ENCODE measurements at regions not wholly inside any gene's neighbourhood (a gene's known extent, or its start where the extent isn't known, plus 50 kb on each side); places are given as distances from the start of the nearest gene placed in this dataset.
"Not testable (repeated sequence)": the region's sequence is repeated elsewhere in the genome, so short reads cannot be mapped to it uniquely, and the experiment has no call there.

- no peak overlapping the region for H3K4me3 Mint-ChIP-seq
- no peaks in the 10 kb centered on the region for H3K36me3 Mint-ChIP-seq (ENCODE audit: low read depth)
- H3K27me3 Mint-ChIP-seq (ENCODE audit: low read depth), result peaks cover 60% of the 10 kb centered on the region
- H3K4me1 Mint-ChIP-seq, result peaks cover 5% of the 10 kb centered on the region
- no peak overlapping the region for H3K27ac Mint-ChIP-seq
- no peak for TF ChIP-seq CTCF (IDR thresholded peaks at IDR 0.05; ENCODE audit: unreplicated experiment in 3 of 3)
- H3K9me3 Mint-ChIP-seq, result no peaks in the 10 kb centered on the region
Observed at GRCh38 chr22:22374579-22374978, 130.0 kb downstream of the VPREB1 start.

DNA sequence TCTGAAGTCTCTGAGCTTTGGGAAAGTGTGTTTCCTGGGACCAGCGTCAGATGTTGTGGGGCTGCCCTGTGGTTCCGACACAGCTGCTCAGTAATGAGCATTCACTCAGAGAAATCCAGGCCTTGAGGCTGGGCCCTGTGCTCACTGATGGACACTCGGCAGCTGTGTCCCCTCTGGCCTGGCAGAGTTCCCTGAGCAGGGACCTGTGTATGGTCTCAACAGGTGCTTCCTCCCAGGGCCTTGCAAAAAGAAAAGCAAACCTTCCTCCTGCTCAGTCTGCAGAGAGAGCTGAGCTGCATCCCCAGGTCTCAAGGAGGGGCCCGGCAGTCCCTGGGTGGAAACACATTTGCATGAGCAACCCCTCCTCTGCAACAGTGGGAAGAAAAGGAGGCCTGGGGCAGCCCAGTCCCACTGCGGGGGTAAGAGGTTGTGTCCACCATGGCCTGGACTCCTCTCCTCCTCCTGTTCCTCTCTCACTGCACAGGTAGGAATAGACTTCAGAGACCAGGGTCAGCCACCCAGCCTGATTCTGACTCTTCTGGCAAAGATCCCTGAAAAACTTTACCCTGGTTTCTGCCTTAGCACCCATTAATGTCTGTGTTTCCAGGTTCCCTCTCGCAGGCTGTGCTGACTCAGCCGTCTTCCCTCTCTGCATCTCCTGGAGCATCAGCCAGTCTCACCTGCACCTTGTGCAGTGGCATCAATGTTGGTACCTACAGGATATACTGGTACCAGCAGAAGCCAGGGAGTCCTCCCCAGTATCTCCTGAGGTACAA lies 131.2 kb downstream of the VPREB1 start:
- peaks cover 5% of the 10 kb centered on the region for H3K4me1 Mint-ChIP-seq
- H3K27me3 Mint-ChIP-seq (ENCODE audit: low read depth), result peaks cover 61% of the 10 kb centered on the region
- H3K27ac Mint-ChIP-seq, result no peak overlapping the region
- no peak for TF ChIP-seq CTCF (IDR thresholded peaks at IDR 0.05; ENCODE audit: unreplicated experiment in 3 of 3)
- no peaks in the 10 kb centered on the region for H3K36me3 Mint-ChIP-seq (ENCODE audit: low read depth)
- no peak overlapping the region for H3K4me3 Mint-ChIP-seq
- no peaks in the 10 kb centered on the region for H3K9me3 Mint-ChIP-seq

- no peak for TF ChIP-seq CTCF (IDR thresholded peaks at IDR 0.05; ENCODE audit: unreplicated experiment in 3 of 3)
- H3K9me3 Mint-ChIP-seq, result no peaks in the 10 kb centered on the region
Observed at GRCh38 chr22:22376352-22376706, 131.7 kb downstream of the VPREB1 start.

DNA sequence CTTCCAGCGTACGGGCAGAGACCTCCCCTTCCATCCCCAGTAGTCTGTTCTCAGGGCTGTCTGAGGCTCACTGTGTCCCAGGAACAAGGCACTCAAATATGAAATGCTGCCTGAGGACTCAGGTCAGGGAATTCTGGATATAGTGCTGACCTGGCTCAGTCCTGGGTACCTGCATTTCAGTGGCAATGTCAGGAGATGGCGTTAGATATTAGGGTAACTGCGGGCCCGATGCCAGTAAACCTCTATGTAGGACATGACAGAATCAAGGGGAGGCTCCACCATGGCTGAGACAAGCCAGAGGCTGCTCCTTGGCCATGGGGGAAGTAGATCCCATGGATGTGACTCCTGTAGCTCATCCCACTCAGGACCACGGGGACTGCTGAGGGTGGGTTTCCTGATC lies 131.7 kb downstream of the ZNF280B start:
- H3K9me3 Mint-ChIP-seq, H3K27ac Mint-ChIP-seq: not testable (repeated sequence)

More at GRCh38 chr22:22376352-22376706, 131.7 kb downstream of the VPREB1 start:
- Mint-ChIP-seq H3K4me3 (no peak overlapping the region), H3K4me1 (peaks cover 5% of the 10 kb centered on the region), H3K27me3 (ENCODE audit: low read depth) (peaks cover 58% of the 10 kb centered on the region), H3K36me3 (ENCODE audit: low read depth) (no peaks in the 10 kb centered on the region), H3K27ac (no peak overlapping the region)

GRCh38 chr22:22377335-22377734 lies 131.2 kb downstream of the ZNF280B start:
- Mint-ChIP-seq H3K27ac (no peak overlapping the region), H3K27me3 (ENCODE audit: low read depth) (peaks cover 57% of the 10 kb centered on the region), H3K36me3 (ENCODE audit: low read depth) (no peaks in the 10 kb centered on the region), H3K9me3 (no peaks in the 10 kb centered on the region), H3K4me1 (peaks cover 10% of the 10 kb centered on the region), H3K4me3 (no peak overlapping the region)
- TF ChIP-seq CTCF (IDR thresholded peaks at IDR 0.05; ENCODE audit: unreplicated experiment in 3 of 3), result no peak

More for the DNA sequence above, 131.7 kb downstream of the ZNF280B start:
- H3K4me1 Mint-ChIP-seq; H3K36me3 Mint-ChIP-seq (ENCODE audit: low read depth); H3K4me3 Mint-ChIP-seq: not testable (repeated sequence)
- H3K27me3 Mint-ChIP-seq (ENCODE audit: low read depth), result peaks cover 58% of the 10 kb centered on the region

DNA sequence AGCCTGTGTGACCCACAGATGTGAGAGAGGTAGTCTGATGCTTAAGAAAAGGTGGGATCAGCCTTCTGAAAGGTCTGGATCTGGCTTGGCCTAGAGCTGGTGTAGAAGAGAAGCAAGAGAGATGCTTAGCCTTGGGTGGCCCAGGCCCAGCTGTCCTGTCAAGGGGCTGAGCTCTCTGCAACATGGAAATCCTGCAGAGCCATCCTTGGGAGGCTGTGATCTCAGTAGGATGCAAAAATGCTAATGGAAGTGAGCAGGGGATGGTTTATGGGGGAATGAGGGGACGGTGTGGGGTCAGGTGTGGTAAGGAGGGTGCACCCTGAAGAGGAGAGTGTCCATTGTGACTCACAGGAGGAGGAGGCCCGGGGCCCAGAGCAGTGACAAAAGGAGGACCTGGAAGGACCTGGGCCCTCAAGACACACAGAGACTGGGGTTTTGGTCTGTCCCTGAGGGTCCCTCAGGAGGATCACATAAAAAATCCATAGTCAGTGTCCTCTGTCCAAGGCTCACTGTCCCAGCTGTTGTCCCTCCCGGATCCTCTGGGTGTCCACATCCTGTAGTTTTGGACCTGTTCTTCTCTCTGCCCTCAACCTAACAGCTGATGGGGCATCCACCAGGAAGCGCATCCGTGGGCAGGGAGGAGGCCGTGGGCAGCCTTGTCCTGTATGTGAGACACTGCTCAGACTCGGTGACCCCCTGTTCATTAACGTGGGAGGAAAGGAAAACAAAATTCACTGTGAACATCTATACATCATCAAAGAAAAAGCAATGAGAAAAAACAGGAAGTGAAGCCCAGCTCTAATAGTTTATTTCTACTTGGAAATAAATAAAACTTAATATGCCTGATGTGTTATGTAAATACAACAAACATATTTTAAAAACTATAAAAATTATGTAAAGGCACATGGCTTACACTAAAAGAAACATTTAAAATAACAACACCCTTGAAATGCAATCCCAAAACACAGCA lies 129.8 kb downstream of the ZNF280B start:
- no peaks in the 10 kb centered on the region for H3K9me3 Mint-ChIP-seq
- peaks cover 10% of the 10 kb centered on the region for H3K4me1 Mint-ChIP-seq
- peaks cover 66% of the 10 kb centered on the region for H3K27me3 Mint-ChIP-seq (ENCODE audit: low read depth)
- TF ChIP-seq CTCF (IDR thresholded peaks at IDR 0.05; ENCODE audit: unreplicated experiment in 3 of 3), result no peak
- H3K36me3 Mint-ChIP-seq (ENCODE audit: low read depth), result no peaks in the 10 kb centered on the region
- H3K4me3 Mint-ChIP-seq, result no peak overlapping the region
- no peak overlapping the region for H3K27ac Mint-ChIP-seq
